Endothelial cell of umbilical vein (primary cell): ENCODE measurements at regions not wholly inside any gene's neighbourhood (a gene's known extent, or its start where the extent isn't known, plus 50 kb on each side); places are given as distances from the start of the nearest gene placed in this dataset.

Source experiments
- BruUV-seq: library from RNA; stranded (reverse); fragments of 400-500 nt; replicated peaks from 2 replicates; lab custom pipeline; 2021; lab: Mats Ljungman, UMichigan
- CTCF ChIA-PET: fragments of 300-600, 350-600 bp; sonication (Branson Sonifier 250); formaldehyde crosslinking; loops from one replicate; lab custom pipeline; 2021; ENCODE audit warnings: antibody characterized with exemption, inconsistent platforms; lab: Charles Lee
- POLR2A ChIA-PET: fragments of 300-600, 350-600 bp; sonication (Branson Sonifier 250); formaldehyde crosslinking; loops from one replicate; lab custom pipeline; 2021; ENCODE audit warnings: antibody characterized with exemption, inconsistent platforms; lab: Charles Lee
- DNase-seq: peaks from one replicate; pipeline ENCODE4 v3.0.0-alpha.2; 2011; ENCODE audit warnings: low read depth, low spot score
- FAIRE-seq: peaks from 2 replicates; lab custom pipeline; 2011; peaks lifted over from hg19 to GRCh38; lab: Jason Lieb, UNC
- H2AFZ ChIP-seq: 2 replicates; pipeline ENCODE4 v1.6.0; 2012; ENCODE audit warnings: low read depth, low read length, control low read depth, inconsistent platforms
- H3K27ac ChIP-seq: 2 replicates; pipeline ENCODE4 v1.5.1; 2011; ENCODE audit warnings: low read depth, mild to moderate bottlenecking, control low read depth, low read length, moderate library complexity; ENCODE audit not compliant: insufficient read depth
- H3K27me3 ChIP-seq, 2 experiments: 2 replicates each; pipeline versions ENCODE4 v1.6.0 to v1.6.1; 2011; ENCODE audit warnings: low read length in 2 of 2, mixed read lengths in 1 of 2; ENCODE audit not compliant: control insufficient read depth in 2 of 2, insufficient read depth in 2 of 2
- H3K36me3 ChIP-seq, 2 experiments: 2 replicates in 1 of 2; 3 replicates in 1 of 2; pipeline ENCODE4 v1.5.1; 2011; ENCODE audit warnings: low read length in 2 of 2, mild to moderate bottlenecking in 1 of 2, moderate library complexity in 1 of 2; ENCODE audit not compliant: control insufficient read depth in 2 of 2, insufficient read depth in 2 of 2; ENCODE audit errors: extremely low read depth in 1 of 2
- H3K4me1 ChIP-seq: 3 replicates; pipeline ENCODE4 v1.5.1; 2011; ENCODE audit warnings: mild to moderate bottlenecking, low read length; ENCODE audit not compliant: control insufficient read depth, insufficient read depth; ENCODE audit errors: extremely low read depth
- H3K4me2 ChIP-seq: 2 replicates; pipeline ENCODE4 v1.6.1; 2011; ENCODE audit warnings: low read length, control low read depth, mixed read lengths; ENCODE audit not compliant: insufficient read depth
- H3K4me3 ChIP-seq, 3 experiments: fragments of 200-600 bp in 1 of 3; sonication (generic), shearing (Covaris generic) in 1 of 3; replicated peaks in 1 of 3; 2 replicates each; pipeline ENCODE4 v1.5.1; 2011 to 2016; ENCODE audit warnings: control low read depth in 3 of 3, low read length in 3 of 3, mild to moderate bottlenecking in 2 of 3, inconsistent platforms in 1 of 3, low read depth in 1 of 3, moderate library complexity in 1 of 3; ENCODE audit not compliant: insufficient read depth in 1 of 3
- H3K79me2 ChIP-seq: 2 replicates; pipeline ENCODE4 v1.6.0; 2012; ENCODE audit warnings: low read length, inconsistent platforms; ENCODE audit not compliant: control insufficient read depth, insufficient read depth
- H3K9ac ChIP-seq: replicated peaks from 2 replicates; pipeline ENCODE3; 2011; ENCODE audit warnings: low read length, control low read depth; ENCODE audit not compliant: insufficient read depth; ENCODE audit errors: extremely low read depth
- H3K9me1 ChIP-seq: replicated peaks from 3 replicates; pipeline ENCODE4 v1.6.0; 2011; ENCODE audit warnings: mild to moderate bottlenecking, low read length; ENCODE audit not compliant: control insufficient read depth, insufficient read depth; ENCODE audit errors: extremely low read depth
- H3K9me3 ChIP-seq: replicated peaks from 2 replicates; pipeline ENCODE4 v1.5.1; 2012; ENCODE audit warnings: low read length, inconsistent platforms; ENCODE audit not compliant: control insufficient read depth, insufficient read depth
- H4K20me1 ChIP-seq: replicated peaks from 2 replicates; pipeline ENCODE3; 2011; ENCODE audit warnings: mild to moderate bottlenecking, low read length; ENCODE audit not compliant: control insufficient read depth, insufficient read depth; ENCODE audit errors: extremely low read depth
- CTCF ChIP-seq, 2 donors: IDR thresholded peaks; 1 replicate in 1 of 2; 2 replicates in 1 of 2; pipeline ENCODE4 v1.5.1; 2011; ENCODE audit warnings: low read length in 2 of 2, mild to moderate bottlenecking in 2 of 2, moderate library complexity in 2 of 2, control low read depth in 1 of 2, inconsistent platforms in 1 of 2, low read depth in 1 of 2; ENCODE audit not compliant: insufficient read depth in 1 of 2; ENCODE audit errors: extremely low read depth in 1 of 2
- EZH2 ChIP-seq: IDR thresholded peaks from 2 replicates; pipeline ENCODE4 v1.6.1; 2012; ENCODE audit warnings: borderline replicate concordance, low read depth, mild to moderate bottlenecking, moderate library complexity, low read length, inconsistent platforms; ENCODE audit not compliant: severe bottlenecking
- FOS ChIP-seq: IDR thresholded peaks from 2 replicates; pipeline ENCODE4 v1.6.1; 2011; ENCODE audit warnings: mild to moderate bottlenecking, low read length, moderate library complexity, borderline replicate concordance; ENCODE audit not compliant: insufficient read depth
- GATA2 ChIP-seq: IDR thresholded peaks from 2 replicates; pipeline ENCODE4 v1.7.0; 2011; ENCODE audit warnings: low read depth, mild to moderate bottlenecking, moderate library complexity, mixed read lengths, low read length; ENCODE audit not compliant: insufficient read length, insufficient read depth
- JUN ChIP-seq: IDR thresholded peaks from 2 replicates; pipeline ENCODE4 v1.6.1; 2011; ENCODE audit warnings: borderline replicate concordance, low read depth; ENCODE audit not compliant: insufficient read length, insufficient read depth
- MYC ChIP-seq: IDR thresholded peaks from one replicate; pipeline ENCODE4 v1.6.1; 2011; ENCODE audit warnings: mild to moderate bottlenecking, low read depth, low read length
- POLR2A ChIP-seq: IDR thresholded peaks from 2 replicates; pipeline ENCODE4 v1.6.1; 2012; ENCODE audit warnings: low read depth, mild to moderate bottlenecking, control low read depth, low read length
- POLR2AphosphoS5 ChIP-seq: IDR thresholded peaks from 2 replicates; pipeline ENCODE4 v1.6.1; 2012; ENCODE audit warnings: low read depth, mild to moderate bottlenecking, control low read depth, low read length, moderate library complexity; ENCODE audit not compliant: insufficient read depth
- dilution Hi-C: fragments of 300-500 bp; cut with MboI; formaldehyde crosslinking; loops from one replicate; pipeline ENCODE4 v1.15.0; 2019; ENCODE audit warnings: low sequenced_read_pairs; ENCODE audit not compliant: extremely low pct_ligation_motif_present
- intact Hi-C: fragments of 100-400 bp; cut with micrococcal nuclease; formaldehyde crosslinking; loops from one replicate; pipeline ENCODE4 v1.10.0; 2022
- TF ChIP-seq, protein P1 (sequence below): IDR thresholded peaks from 2 replicates; pipeline ENCODE4 v1.6.1; 2011; ENCODE audit not compliant: insufficient read depth, insufficient read length

DNA sequence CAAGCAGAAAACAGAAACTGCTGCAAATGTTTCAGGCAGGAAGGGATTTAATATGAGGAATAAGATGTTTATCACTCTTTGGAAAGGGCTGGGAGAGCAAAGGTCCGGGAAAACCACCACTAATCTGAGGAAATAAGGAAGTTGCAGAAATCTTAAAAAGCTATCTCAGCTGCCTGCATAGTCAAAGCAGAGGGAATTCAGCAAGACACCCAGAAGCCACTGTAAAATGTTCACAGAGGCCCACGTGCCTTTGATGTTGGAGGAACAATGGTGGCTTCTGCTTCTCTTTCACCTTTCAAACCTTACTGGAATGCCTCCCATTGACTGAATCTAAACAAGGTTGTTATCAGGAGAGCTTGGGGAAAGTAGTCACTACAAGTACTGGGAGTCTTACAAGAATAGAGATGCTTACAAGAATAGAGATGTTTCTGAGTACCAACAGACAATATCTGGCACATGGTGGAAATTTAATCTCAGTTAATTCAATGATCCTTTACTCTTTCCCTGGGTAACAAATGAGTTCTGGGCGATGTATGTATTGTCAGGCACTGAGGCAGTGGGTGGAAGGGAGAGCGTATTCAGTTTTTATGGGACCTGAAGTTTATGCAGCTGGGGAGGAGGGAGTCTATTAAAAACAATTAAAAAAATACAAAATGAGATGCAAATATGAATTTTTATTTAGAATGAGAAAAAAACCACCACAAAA lies 56.1 kb upstream of the MED13 start:
- H3K4me3 ChIP-seq = no peak overlapping the region
- no peaks in the 10 kb centered on the region for H3K36me3 ChIP-seq
- no peak overlapping the region for H3K4me2 ChIP-seq
- POLR2A ChIA-PET = no interaction called here
- H3K4me1 ChIP-seq = no peaks in the 10 kb centered on the region
- H3K9me3 ChIP-seq = no peaks in the 10 kb centered on the region
- TF ChIP-seq CTCF (IDR thresholded peaks at IDR 0.05; ENCODE audit: extremely low read depth in 1 of 2, insufficient read depth in 1 of 2, low read depth in 1 of 2, low read length in 2 of 2) (no peak), MYC (no peak), POLR2AphosphoS5 (no peak), FOS (no peak), EZH2 (no peak), JUN (no peak), GATA2 (no peak), POLR2A (no peak)
- TF ChIP-seq, protein P1, sequence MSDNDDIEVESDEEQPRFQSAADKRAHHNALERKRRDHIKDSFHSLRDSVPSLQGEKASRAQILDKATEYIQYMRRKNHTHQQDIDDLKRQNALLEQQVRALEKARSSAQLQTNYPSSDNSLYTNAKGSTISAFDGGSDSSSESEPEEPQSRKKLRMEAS = no peak
- DNase-seq (no peak), FAIRE-seq (no peak)
- peaks cover 0 to 2% of the 10 kb centered on the region in 2 experiments for H3K27me3 ChIP-seq
- no peak overlapping the region for H2AFZ ChIP-seq
- CTCF ChIA-PET = no interaction called here
- H3K27ac ChIP-seq = no peak overlapping the region
- no peaks in the 10 kb centered on the region for H3K9me1 ChIP-seq
- no peak overlapping the region for H3K9ac ChIP-seq
- no TSS peak for BruUV-seq
- intact Hi-C loops (no loop called here), dilution Hi-C loops (no loop called here)
- H4K20me1 ChIP-seq = no peaks in the 10 kb centered on the region
- H3K79me2 ChIP-seq = no peaks in the 10 kb centered on the region
